Stimulated activated CD8-positive, alpha-beta memory T cell treated with anti-CD3 and anti-CD28 coated beads, Interleukin-12 subunit alpha, Interleukin-12 subunit beta, amount 100 ng/mL, for 4 hours (primary cell): ENCODE measurements at regions not wholly inside any gene's neighbourhood (a gene's known extent, or its start where the extent isn't known, plus 50 kb on each side); places are given as distances from the start of the nearest gene placed in this dataset.

ENCODE experiments used
- DNase-seq: peaks from one replicate; pipeline ENCODE4 v3.0.0-alpha.2; 2020; ENCODE audit warnings: low read depth

DNA sequence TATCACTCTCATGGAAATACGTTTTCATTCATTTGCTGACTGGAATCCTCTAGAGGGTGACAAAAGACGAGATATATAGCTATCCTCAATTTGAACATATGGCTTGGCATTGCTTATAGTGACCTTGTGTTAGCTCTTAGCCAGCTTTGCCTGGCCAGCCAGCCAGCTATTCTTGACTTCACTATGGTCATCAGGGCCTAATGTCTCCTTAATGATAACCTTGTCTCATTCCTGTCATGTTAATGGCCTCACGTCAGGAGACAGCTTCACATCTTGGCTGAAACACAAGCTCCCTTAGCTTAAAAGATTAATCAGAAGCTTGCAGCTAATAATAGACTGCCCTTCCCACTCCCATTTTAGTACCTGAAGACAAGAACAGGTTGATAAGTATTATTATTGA, 1517.5 kb upstream of the PIK3C3 start:
- DNase-seq: no peak

DNA sequence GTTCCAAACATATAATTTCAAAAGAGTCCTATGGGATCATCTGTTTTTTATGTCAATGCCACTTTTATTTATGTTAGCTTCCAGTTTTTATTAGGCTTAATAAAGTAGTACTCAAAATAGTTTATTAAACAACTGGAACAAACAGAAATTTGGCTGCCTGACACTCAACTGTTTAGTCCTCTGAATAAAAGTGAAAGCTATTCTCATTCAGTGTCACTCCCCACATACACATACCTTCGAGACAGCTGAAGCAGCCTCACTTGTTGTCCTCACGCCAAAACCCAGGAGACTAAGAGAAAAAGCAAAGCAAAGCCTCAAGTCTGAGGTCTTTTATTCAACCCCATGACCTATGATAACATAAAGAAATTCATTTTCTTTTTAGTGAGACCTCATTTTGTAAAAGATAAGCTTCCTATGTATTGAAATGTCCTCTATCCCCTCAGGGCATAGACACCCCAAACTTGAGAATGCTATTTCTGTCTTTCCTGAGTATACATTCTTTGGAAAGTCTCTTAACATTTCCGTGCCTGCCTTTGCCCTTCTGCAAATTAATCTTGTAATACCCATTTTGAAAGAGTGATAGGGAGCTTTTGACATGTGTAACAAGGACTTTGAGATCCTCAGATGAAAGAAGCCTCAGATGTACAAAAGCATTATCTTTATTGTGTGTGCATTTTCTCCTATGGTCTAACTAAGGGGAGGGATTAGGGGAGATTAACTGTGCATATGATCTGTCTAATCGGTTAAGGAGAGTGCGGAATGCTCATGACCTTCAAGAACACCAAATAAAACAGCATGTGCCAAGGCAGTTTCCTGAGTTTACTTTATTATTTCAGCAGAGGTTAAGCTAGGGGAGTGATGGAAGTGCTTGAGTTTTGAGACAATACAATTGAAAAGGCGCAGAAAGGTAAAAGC, 1523.7 kb upstream of the PIK3C3 start:
- no peak for DNase-seq

DNA sequence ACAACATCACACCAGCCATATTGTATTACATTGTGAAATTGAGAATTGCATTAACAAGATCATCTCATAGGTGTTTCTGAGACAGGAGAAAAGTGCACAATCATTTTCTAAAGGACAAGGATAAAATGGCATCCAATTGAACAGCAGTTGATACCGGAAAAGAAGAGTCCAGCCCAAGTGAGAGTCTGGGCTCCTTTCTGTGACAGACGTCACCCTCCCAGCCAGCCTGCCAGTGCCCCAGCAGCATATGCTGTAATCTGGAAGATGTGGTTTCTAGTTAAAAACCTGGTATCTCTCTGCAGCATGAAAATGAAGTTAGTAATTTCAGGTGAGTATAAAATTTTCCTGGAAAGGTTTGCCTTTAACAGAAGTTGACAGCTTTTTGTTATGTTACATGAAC, 1531.7 kb upstream of the PIK3C3 start:
- no peak for DNase-seq

DNA sequence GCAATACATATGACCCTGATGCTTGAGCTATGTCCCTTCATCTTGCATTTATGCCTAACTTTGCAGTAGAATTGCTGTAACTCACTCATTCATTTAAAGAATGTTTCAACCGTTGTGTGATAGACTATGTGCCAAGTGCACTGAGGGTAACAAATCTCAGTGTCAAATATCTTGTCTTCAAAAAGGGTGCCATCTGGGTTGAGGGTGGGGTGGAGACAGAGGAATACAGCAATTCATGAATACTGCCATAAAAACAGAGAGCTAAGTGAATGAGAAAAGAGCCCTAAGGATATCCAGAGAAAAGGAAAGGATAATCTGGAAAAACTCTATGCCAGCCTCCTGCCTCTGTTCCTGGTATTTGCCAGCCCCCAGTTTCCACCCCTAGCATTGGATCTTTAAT, 1534.4 kb upstream of the PIK3C3 start:
- no peak for DNase-seq

DNA sequence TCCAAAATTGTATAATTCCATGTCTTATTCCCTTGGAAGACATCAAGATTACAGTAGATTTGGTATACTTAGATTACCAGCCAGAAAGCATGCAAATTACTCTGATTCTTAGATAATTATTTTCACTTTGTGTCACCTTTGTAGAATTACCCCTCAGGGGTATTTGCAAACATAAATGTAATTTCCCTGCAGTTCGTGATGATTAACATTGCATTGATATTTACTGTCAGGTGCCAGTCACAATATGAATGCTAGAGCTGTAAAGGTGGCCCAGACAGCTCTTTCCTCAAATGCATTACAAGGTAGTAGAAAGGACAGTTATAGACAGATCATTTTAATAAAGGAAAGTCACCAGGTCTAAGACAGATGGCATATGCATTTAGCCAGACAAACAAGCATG, 1537.5 kb upstream of the PIK3C3 start:
- no peak for DNase-seq

DNA sequence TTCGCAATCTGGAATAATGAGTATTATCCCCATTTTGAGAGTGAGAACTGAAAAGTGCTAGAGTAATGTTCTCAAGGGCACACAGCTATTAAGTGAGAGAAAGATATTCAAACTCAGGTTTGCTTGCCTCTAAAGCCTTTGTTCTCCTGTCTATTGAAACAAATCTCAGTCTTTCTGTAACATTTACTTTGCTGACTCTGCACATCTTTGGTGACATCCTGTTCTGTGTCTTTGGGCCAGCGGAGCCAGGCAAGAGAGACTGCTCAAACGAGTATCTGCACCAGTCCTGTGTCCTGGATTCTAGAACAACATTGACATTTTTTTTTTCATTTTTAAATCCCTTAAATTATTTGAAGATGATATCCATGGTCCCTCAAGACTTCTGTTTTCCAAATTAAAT, 1539.2 kb upstream of the PIK3C3 start:
- DNase-seq: no peak

DNA sequence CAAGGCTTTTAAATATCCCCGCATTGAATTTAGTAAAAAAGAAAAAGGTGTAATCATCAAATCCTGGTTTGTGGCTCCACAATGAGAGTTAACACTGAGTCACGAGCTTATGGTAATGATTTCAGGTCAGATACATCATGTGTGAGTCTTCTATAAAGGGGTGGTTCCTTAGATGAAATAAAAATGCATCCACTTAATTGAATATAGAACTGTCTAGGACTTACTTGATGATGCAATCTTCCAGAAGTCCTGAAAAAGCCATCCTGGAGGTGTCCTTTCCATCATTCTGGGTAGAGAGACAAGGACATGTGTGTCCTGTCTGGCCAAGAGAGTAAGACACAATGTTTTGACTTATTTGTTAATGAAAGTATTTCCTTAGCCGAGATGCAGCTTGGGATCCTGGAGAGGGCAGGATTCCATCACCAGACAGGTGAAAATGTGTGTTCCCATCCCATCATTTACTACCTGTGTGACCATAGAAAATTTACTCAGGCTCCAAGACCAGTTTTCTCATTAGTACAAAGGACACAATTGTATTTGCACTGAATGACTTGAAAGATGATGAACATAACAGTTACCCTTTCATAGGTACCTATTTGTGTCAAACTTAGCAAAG, 1539.8 kb upstream of the PIK3C3 start:
- no peak for DNase-seq

DNA sequence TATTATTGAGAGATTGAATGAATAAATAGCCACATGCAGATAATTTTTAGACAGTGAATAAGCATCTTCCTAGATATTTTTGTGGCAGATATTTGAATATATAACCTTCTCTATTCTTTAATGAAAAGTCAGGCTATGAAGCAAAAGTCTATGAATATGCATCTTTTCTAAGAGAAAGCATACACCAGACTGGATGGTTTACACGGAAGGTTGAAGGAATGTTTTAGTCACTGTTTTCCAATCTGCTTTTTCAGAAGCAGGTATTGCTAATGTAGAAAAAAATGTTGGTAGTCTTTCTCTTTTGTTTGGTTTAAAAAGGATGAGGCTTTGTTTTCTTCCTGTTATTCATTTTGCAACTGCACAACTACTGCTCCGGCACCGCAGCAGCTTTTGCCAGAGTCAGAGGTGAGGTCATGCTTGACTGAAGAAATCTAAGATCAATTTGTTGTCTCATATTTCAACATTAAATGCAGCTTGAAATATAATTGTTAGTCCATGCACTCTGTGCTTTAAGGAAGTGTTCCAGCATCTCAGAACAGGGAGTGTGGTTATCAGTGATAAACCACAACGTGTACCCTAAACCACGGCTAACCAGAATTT, 1540.8 kb upstream of the PIK3C3 start:
- no peak for DNase-seq

DNA sequence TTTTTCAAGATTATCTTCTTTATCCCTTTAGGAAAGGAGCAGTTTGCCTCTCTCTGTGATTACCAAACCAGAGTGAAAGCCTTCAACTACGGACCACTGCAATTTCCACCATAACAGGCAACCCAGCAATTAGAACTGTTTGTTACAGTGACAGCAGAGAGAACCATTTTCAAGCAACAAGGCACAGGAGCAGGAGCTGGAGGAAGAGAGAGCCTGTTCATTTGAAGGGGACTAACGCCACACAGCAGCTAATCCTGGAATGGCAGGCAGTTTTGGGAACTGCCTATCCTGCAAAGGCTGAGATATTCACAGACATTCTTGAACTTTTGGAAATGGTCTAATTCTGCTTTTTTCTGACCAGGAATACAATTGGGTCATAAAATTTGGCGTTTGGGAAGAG, 1541.9 kb upstream of the PIK3C3 start:
- no peak for DNase-seq

DNA sequence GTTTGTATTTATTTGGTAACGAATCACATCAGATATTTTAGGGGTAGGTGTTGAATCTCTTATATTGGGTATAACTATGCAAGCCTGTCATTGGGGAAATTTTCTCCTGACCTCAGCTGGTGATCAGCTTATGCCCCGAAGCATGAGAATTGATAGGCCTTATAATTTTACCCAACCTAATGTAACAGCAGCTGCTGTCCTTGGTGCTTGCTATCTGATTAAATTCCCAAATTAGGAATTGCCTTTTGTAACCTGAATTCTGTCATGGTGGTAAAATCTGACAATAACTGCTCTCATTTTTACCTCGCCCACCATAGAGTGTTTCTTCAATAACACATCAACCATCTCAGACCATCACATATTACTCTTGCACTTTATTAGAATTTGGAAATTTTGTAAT, 1542.6 kb upstream of the PIK3C3 start:
- no peak for DNase-seq

DNA sequence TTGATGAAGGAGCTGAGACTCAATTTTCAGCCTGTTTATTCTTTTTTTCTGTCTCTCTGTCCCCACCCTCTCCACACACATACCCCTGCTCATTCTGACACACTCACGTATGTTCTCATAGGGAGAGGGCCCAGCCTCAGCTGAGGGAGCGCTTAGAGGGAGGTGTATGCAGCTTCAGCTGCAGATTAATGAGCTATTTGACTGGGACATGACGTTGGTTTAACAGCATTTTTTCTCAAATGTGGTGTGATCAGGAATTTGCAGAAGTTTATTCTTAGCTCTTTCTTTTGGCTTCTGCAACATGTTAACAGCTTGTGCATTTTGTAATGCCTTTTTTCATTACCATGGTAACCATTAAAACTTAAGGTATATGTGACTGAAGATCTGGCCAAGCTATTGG, 1547.1 kb upstream of the PIK3C3 start:
- DNase-seq: no peak

DNA sequence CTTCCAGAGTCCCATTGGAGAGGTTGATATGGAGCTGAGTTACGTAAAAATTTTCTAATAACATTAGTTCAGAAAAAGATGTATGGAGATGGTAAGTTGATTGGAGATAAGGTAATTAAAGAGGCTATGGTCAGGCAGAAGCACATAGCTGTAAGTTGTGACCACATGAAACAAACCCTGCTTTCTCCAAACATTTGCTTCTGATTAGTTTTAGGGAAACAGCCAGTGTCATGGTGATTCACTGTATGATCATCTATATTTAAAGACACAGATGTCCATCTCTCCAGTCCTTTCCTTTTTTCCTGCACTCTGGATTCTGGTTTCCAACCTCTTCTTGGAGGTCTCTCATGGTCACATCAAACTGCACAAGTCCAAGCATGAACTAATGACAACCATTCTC, 1550.8 kb upstream of the PIK3C3 start:
- no peak for DNase-seq

DNA sequence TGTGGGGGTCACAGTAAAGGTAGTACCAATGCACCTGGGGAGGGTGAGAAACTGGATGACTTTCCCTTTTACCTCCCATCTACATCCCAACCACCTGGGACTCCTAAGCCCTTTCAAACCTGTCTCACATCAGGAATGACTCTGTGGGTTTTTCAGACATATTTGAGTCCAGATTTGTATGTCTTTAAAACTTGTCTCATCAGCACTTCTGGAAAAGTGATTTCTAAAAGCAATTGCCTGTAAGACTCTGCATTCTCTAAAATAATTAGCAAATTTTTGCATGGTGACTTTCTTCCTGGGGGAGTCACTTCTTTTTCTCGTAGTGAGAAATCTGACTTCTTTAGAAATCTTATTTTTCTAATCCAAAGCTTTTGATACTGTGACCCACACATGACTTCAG, 1553.0 kb upstream of the PIK3C3 start:
- DNase-seq: no peak

DNA sequence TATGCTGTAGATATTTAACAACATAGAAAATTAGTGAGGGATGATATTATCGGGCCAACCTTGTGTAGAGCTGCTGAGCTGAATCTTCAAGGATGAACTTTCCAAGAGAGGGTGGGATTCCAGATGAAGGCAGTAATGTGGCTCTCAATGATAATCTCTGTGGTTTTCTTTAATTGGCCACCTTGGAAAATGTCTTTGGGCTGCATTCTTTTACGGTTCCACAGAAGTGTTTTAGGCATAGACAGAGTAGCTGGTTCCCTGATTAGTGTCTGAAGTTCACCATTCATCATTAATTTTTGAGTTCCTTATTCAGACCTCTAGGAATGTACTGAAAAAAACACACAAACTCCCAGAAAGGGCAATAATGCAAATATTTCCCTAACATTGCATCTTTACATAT, 1566.9 kb upstream of the PIK3C3 start:
- no peak for DNase-seq

DNA sequence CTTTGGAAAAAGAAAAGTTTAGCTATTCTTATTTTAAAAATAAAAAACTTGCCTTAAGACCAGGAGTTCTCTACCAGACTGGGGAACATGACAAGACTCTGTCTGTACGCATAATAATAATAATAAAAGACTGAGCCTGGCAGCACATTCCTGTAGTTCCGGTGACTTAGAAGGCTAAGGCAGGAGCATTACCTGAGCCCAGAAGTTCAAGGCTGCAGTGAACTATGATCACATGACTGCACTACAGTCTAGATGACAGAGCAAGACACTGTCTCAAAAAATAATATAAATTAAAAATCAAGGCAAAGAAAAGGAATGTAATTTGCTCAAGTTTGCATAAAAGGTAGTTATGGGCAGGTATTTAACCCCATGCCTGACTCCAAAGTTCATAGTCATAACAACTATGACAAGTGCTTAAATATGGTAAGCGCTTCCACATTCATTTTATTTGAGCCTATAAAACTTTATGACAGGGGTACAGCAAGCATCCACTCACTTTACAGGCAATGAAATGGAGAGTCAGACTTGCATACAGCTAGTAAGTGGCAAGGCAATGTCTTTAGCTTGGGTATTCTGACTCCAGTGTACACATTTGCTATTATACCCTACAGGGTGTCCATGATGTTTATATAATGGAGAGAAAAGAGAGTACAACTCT, 1567.8 kb upstream of the PIK3C3 start:
- no peak for DNase-seq

DNA sequence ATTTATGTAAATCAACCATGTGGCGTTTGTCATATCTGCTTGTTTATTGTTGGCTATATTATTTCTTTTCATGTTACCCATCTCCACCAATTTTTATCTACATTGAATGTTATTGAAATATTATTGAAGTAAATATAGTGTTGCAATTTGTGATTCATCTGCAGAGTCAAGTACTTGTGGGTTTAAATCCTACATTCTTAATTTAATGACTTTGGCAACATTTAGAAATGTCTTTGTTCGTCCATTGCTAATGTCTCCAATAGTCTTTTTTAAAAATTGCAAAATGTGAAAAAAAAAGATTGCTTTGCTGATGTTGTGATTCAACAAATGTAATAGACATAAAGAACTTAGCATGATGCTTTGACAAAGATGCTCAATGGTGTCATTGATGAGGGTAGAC, 1572.8 kb upstream of the PIK3C3 start:
- DNase-seq: no peak

DNA sequence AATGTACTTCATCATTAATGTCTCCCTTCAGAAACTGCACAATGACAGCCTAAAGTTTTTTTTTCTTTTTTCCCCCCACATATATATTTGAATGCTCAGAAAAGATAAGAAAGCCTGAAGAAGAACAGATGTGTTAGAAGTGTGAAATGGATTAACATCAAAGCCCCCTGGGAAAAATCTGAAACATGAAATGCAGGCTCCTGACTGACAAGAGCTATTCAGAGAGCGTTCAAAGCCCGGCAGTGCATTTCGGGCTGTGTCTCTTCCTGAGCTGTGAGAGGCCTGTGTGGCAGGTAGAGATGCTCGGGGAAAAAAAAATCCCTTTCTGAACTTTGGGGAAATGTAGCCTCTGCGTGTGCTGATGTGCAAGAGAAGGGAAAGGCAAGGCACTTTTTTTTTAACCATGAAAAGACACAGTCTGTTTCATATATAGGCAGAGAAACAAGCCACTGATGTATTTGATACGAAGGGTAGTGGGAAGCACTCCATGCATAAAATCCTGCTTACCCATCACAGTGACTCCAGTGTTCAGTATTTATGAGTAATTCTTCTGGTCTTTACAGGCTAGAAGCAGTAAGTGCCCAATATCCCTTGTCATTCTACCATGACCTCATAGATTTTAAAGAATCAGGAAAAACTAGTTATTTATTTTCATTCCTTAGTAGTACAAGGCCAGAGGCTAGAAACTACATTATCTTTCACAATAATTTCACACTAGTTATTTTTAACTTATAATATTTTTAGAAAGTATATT, 1574.2 kb upstream of the PIK3C3 start:
- DNase-seq: no peak

DNA sequence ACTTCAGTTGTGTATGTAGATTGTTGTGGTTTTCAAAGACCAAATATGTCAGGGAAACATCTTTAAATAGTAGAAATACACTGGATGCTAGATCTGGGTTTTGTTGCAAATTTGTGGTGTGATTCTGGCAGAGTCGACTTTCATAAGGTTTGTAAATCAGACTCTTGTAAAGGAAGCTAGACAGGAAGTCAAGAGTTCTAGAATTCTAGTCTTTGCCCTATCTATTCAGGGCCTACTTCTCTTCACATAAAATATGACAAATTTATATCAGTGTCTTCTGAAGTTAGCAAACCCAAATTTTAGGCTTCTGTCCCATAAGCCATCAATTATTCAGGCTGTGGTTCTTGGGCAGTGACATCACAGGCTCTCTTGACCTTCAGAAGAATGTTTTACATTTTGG, 1579.2 kb upstream of the PIK3C3 start:
- DNase-seq: no peak

DNA sequence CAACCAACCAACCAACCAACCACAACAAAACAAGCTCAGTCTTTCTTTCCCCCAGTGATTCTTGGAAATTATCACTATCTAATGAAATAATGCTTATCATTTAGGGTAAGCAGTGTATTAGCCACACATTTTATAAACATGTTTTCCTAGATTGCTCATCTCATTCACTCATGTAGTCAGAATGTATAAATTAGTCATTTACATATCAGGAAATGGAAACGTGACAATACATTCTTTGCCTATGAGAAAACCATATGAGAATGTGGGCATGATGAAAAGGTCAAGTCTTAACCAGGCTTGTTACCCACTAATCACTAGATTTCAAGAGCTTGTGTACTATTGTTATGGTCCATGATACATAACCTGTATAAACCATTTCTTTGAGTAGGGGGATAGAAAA, 1583.4 kb upstream of the PIK3C3 start:
- no peak for DNase-seq

DNA sequence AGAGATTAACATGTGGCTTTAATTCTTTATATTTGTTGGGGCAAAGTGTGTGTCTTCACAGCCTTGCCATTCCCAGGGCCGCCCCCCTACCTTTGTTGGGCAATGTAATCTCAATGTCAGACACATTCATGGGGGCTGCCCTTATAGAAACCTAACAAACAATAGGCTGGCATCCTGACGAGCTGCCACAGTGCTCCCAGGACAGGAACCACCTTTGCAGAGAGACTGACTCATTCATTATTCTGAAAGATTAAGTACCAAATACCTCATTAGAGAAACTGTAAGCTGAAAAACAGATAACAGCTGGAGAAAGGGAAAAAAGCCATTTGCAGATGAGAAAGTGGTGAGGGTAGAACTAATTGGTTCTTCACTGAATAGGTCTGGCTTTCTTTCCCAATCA, 1587.5 kb upstream of the PIK3C3 start:
- no peak for DNase-seq

DNA sequence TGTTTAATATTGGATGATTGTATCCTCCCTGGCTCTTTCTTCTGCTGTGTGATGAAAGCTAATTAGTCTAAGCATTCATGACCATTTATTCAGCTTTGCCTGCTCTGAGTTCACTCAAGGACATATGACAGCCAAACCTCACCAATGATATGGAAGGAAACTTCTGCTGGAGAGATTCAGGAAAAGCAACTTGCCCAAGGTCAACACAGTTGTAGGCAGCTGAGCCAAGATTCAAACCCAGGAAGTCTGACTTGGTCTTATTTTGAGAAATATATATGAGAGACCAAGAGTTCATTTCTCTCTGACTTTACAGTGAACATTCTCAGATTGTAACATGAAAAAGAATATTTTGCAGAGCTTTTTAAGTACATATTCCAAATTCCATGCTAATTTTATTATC, 1588.5 kb upstream of the PIK3C3 start:
- DNase-seq: no peak

DNA sequence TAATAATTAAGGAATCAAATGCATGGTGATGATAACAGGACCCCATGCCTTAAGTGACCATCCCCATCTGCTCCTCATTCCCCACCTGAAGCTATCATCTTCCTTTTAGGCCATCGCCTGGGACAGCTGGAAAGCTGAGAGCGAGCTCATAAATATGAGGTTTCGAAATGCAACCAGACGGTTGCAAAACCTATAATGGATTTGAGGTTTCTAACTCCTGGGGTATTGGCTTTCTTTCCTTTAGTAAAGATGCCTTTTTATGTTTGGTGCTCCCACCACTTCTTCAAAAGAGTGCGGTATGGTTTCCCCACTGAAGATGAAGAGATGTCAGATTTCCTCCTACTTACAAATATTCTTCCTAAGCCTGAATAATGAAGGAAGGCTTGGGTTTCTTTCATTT, 1589.5 kb upstream of the PIK3C3 start:
- DNase-seq: no peak
